Colonic mucosa (tissue), 4 donors: ENCODE measurements at regions not wholly inside any gene's neighbourhood (a gene's known extent, or its start where the extent isn't known, plus 50 kb on each side); places are given as distances from the start of the nearest gene placed in this dataset.

Experiments
- DNase-seq: peaks from one replicate; pipeline ENCODE4 v3.0.0-alpha.2; 2020
- H3K27ac ChIP-seq: fragments of 200-600 bp; one replicate; pipeline ENCODE4 v1.8.0; 2021
- H3K27me3 ChIP-seq: fragments of 200-600 bp; one replicate; pipeline ENCODE4 v1.8.0; 2021
- H3K36me3 ChIP-seq: fragments of 200-600 bp; one replicate; pipeline ENCODE4 v1.8.0; 2021
- H3K4me1 ChIP-seq: fragments of 200-600 bp; one replicate; pipeline ENCODE4 v1.8.0; 2021; ENCODE audit warnings: mild to moderate bottlenecking
- H3K4me3 ChIP-seq: fragments of 200-600 bp; one replicate; pipeline ENCODE4 v1.8.0; 2021
- H3K9ac ChIP-seq, 2 donors: one replicate each; pipeline ENCODE4 v1.7.0; 2013; ENCODE audit warnings: control low read depth in 2 of 2, low read depth in 2 of 2, low read length in 2 of 2
- H3K9me3 ChIP-seq: fragments of 200-600 bp; one replicate; pipeline ENCODE4 v1.8.0; 2021
- intact Hi-C: fragments of 100-400 bp; cut with DNase I; formaldehyde crosslinking; loops from one replicate; pipeline ENCODE4 v1.14.1; 2022
- TF ChIP-seq, protein P1 (sequence below): fragments of 200-600 bp; IDR thresholded peaks from one replicate; pipeline ENCODE4 v1.8.0; 2022; ENCODE audit warnings: antibody characterized with exemption, mild to moderate bottlenecking
- donor health status: healthy.
- donor health status: DM: no; HTN: no; CAD: no.
- donor health status: DM: no; HTN: no; CAD: no.

DNA sequence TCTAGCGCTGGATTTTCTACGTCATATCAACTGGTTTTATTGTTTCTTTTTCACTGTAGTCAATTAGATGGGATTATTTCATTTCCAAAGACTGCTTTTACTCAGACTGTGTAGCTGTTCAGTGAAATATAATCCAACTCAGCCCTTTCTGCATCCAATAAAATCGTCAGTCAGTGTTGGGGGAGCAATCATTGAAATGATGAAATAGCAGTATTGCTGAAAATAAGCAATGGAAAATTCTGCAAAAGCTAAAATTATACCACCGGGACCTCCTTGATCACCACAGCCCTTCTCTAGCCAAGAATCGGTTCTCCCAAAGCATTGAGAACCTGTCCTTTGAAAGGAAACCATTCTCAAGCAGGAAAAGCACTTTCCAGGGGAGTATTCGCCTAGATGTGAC lies 243.1 kb upstream of the TENM3 start:
- Histone ChIP-seq H3K4me1 (no peaks in the 10 kb centered on the region), H3K36me3 (no peaks in the 10 kb centered on the region), H3K27ac (no peak overlapping the region), H3K9me3 (no peaks in the 10 kb centered on the region), H3K4me3 (no peak overlapping the region), H3K27me3 (no peaks in the 10 kb centered on the region), H3K9ac (no peak overlapping the region)
- TF ChIP-seq, protein P1, sequence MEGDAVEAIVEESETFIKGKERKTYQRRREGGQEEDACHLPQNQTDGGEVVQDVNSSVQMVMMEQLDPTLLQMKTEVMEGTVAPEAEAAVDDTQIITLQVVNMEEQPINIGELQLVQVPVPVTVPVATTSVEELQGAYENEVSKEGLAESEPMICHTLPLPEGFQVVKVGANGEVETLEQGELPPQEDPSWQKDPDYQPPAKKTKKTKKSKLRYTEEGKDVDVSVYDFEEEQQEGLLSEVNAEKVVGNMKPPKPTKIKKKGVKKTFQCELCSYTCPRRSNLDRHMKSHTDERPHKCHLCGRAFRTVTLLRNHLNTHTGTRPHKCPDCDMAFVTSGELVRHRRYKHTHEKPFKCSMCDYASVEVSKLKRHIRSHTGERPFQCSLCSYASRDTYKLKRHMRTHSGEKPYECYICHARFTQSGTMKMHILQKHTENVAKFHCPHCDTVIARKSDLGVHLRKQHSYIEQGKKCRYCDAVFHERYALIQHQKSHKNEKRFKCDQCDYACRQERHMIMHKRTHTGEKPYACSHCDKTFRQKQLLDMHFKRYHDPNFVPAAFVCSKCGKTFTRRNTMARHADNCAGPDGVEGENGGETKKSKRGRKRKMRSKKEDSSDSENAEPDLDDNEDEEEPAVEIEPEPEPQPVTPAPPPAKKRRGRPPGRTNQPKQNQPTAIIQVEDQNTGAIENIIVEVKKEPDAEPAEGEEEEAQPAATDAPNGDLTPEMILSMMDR = no peak
- no peak for DNase-seq
- intact Hi-C loops = no loop called here

DNA sequence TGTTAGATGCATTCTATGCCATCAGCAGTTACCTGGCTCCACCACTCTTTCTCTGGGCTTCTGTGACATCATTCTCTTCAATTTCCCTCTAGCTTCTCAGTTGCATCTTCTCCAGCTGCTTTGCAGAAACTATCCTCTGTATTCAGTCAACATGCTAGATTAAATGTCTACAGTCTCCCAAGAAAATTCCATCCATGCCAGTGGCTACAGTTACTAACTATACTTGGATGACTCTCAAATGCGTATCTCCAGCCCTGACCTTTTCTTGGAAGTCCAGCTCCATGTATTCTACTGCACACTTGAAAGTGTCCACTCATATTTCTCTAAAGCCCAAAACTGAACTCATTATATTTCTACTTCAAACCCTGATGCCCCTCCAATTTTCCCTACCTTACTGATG lies 232.3 kb upstream of the TENM3 start:
- intact Hi-C loops = no loop called here
- Histone ChIP-seq H3K36me3 (no peaks in the 10 kb centered on the region), H3K4me3 (no peak overlapping the region), H3K9ac (no peak overlapping the region), H3K27me3 (no peaks in the 10 kb centered on the region), H3K4me1 (no peaks in the 10 kb centered on the region), H3K9me3 (no peaks in the 10 kb centered on the region), H3K27ac (no peak overlapping the region)
- TF ChIP-seq, protein P1 = no peak
- DNase-seq = no peak

DNA sequence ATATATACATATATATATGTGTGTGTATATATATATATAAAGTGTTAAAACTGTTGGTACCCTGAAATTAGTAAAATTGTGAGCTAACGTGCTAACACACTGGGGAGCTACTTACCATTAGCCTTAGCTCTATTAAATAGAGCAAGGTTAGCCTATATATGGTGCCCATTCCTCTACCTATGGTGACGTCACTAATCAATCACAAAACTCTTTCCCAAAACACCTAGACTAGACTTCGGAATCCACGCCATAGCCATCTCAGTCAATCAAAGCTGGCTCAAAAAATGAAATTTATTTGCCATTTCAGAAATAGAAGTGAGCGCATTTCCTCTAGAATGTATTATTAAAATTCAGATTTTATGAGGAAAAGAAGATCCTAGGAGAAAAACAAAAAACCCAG lies 229.0 kb upstream of the TENM3 start:
- Histone ChIP-seq H3K9ac (no peak overlapping the region), H3K4me3 (no peak overlapping the region), H3K36me3 (no peaks in the 10 kb centered on the region), H3K27me3 (no peaks in the 10 kb centered on the region), H3K27ac (no peak overlapping the region), H3K9me3 (no peaks in the 10 kb centered on the region), H3K4me1 (no peaks in the 10 kb centered on the region)
- TF ChIP-seq, protein P1 = no peak
- no peak for DNase-seq
- intact Hi-C loops = no loop called here

DNA sequence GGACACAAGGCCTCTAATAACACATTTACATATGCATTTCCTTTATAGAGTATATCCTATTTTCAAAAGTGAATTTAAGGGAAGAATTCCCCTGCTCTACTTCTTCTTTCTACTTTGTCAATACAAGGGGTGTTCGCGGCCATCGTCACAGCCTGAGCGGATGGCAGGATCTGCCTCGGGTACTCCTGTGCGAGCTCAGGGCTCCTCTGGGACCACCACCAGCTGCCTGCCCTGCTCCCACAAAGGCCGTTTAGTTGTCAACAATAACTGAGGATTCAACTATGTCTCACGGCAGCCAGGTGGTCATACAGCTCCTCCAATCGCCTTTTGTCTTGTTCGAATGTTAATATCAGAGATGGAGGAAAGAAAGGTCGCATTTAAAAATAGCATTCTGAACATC lies 228.2 kb upstream of the TENM3 start:
- Histone ChIP-seq H3K27me3 (no peaks in the 10 kb centered on the region), H3K4me1 (no peaks in the 10 kb centered on the region), H3K9ac (no peak overlapping the region), H3K27ac (no peak overlapping the region), H3K36me3 (no peaks in the 10 kb centered on the region), H3K9me3 (no peaks in the 10 kb centered on the region), H3K4me3 (no peak overlapping the region)
- intact Hi-C loops = no loop called here
- TF ChIP-seq, protein P1 = no peak
- no peak for DNase-seq

DNA sequence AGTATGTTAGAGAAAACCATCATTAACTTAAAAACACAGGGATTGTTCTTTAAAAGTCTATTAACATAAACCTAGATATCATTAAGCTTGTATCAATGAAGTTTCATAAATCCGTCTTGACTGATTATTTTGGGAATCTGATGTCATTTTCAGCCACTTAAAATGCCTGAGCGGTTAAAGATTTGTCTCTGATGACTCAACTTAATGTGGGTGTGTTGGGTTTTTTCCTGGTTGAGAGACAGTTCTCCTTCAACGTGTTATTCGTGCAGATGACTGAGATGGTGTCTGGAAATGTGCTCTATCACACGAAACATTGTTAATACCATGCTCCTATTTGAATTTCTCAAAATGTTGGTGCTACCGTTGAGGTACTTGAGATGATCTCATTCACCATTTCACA lies 227.3 kb upstream of the TENM3 start:
- Histone ChIP-seq H3K27ac (no peak overlapping the region), H3K36me3 (no peaks in the 10 kb centered on the region), H3K9ac (no peak overlapping the region), H3K9me3 (no peaks in the 10 kb centered on the region), H3K4me3 (no peak overlapping the region), H3K27me3 (no peaks in the 10 kb centered on the region), H3K4me1 (no peaks in the 10 kb centered on the region)
- TF ChIP-seq, protein P1 = no peak
- intact Hi-C loops = no loop called here
- no peak for DNase-seq

DNA sequence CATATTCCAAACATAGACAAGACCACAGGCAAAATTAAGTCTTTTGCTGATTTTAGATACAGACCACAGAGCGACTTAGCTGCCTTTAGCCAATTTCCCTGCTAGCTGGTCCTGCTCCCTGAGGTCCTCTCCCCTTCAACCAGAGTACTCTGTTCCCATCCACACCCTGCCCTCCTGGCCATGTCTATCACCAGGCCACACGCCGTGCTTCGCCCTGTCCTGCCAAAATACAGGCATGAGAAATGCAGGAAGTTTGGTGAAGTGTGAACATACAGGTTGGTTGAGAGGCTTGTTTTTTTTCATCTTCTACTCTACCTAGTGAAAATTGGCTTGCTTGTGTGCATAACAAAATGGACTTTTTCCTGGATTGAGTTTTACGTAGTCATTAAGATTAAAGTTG lies 226.2 kb upstream of the TENM3 start:
- no peaks in the 10 kb centered on the region for H3K27me3 ChIP-seq
- TF ChIP-seq, protein P1 = no peak
- H3K9ac ChIP-seq = no peak overlapping the region
- no peak overlapping the region for H3K4me3 ChIP-seq
- H3K36me3 ChIP-seq = no peaks in the 10 kb centered on the region
- intact Hi-C loops = no loop called here
- DNase-seq = no peak
- no peak overlapping the region for H3K27ac ChIP-seq
- no peaks in the 10 kb centered on the region for H3K9me3 ChIP-seq
- H3K4me1 ChIP-seq = no peaks in the 10 kb centered on the region
